Activated naive CD8-positive, alpha-beta T cell treated with anti-CD3 and anti-CD28 coated beads, Interleukin-2, amount 10 ng/mL, durations not matched to agents 7 days and 5 days (primary cell): ENCODE measurements at regions not wholly inside any gene's neighbourhood (a gene's known extent, or its start where the extent isn't known, plus 50 kb on each side); places are given as distances from the start of the nearest gene placed in this dataset.
"Not testable (repeated sequence)": the region's sequence is repeated elsewhere in the genome, so short reads cannot be mapped to it uniquely, and the experiment has no call there.

Experiments used
- ATAC-seq: fragments of 150-1000 bp; cut with Tn5 transposase; one replicate; pipeline ENCODE4 v1.10.0; 2021; ENCODE audit warnings: low read depth, moderate library complexity
- POLR2A ChIA-PET: fragments of 350-600 bp; sonication (Branson Sonifier 250); formaldehyde crosslinking; loops from one replicate; lab custom pipeline; 2021; ENCODE audit warnings: antibody characterized with exemption; lab: Charles Lee
- DNase-seq: peaks from one replicate; pipeline ENCODE4 v3.0.0; 2021
- H3K27ac Mint-ChIP-seq: one replicate; pipeline ENCODE4 v1.8.0; 2022; ENCODE audit warnings: mild to moderate bottlenecking, mixed read lengths
- H3K27me3 Mint-ChIP-seq: one replicate; pipeline ENCODE4 v1.8.0; 2022; ENCODE audit warnings: mild to moderate bottlenecking, moderate library complexity, mixed read lengths
- H3K36me3 Mint-ChIP-seq: one replicate; pipeline ENCODE4 v1.8.0; 2021; ENCODE audit warnings: mild to moderate bottlenecking, mixed read lengths
- H3K4me1 Mint-ChIP-seq: one replicate; pipeline ENCODE4 v1.8.0; 2021; ENCODE audit warnings: mixed read lengths
- H3K4me3 Mint-ChIP-seq: one replicate; pipeline ENCODE4 v1.8.0; 2022; ENCODE audit warnings: mild to moderate bottlenecking, moderate library complexity, mixed read lengths
- H3K9me3 Mint-ChIP-seq: one replicate; pipeline ENCODE4 v1.8.0; 2021; ENCODE audit warnings: mixed read lengths

GRCh38 chr4:1569461-1570151 is 114.5 kb downstream of the FAM53A start:
- H3K27ac Mint-ChIP-seq: no peak overlapping the region
- H3K36me3 Mint-ChIP-seq: no peaks in the 10 kb centered on the region
- ATAC-seq (no peak), DNase-seq (no peak)
- H3K4me3 Mint-ChIP-seq: no peak overlapping the region
- POLR2A ChIA-PET: no interaction called here
- peaks cover 6% of the 10 kb centered on the region for H3K27me3 Mint-ChIP-seq
- H3K9me3 Mint-ChIP-seq: no peaks in the 10 kb centered on the region
- no peaks in the 10 kb centered on the region for H3K4me1 Mint-ChIP-seq

GRCh38 chr4:1568855-1569460 is 115.2 kb downstream of the FAM53A start:
- Mint-ChIP-seq H3K27me3 (peaks cover 4% of the 10 kb centered on the region), H3K27ac (no peak overlapping the region), H3K9me3 (no peaks in the 10 kb centered on the region), H3K4me1 (no peaks in the 10 kb centered on the region), H3K36me3 (no peaks in the 10 kb centered on the region), H3K4me3 (no peak overlapping the region)
- POLR2A ChIA-PET: no interaction called here
- DNase-seq (no peak), ATAC-seq (no peak)

- Mint-ChIP-seq H3K9me3 (no peaks in the 10 kb centered on the region), H3K4me1 (no peaks in the 10 kb centered on the region), H3K4me3 (no peak overlapping the region), H3K27me3 (peaks cover 2% of the 10 kb centered on the region), H3K27ac (no peak overlapping the region), H3K36me3 (no peaks in the 10 kb centered on the region)
- ATAC-seq: no peak
- POLR2A ChIA-PET: no interaction called here
- no peak for DNase-seq
Measured at GRCh38 chr4:1567808-1568581, 116.1 kb downstream of the FAM53A start.

GRCh38 chr4:1567519-1567807 is 116.7 kb downstream of the FAM53A start:
- Mint-ChIP-seq H3K9me3 (no peaks in the 10 kb centered on the region), H3K4me1 (no peaks in the 10 kb centered on the region), H3K27ac (no peak overlapping the region), H3K4me3 (no peak overlapping the region), H3K36me3 (no peaks in the 10 kb centered on the region), H3K27me3 (peaks cover 2% of the 10 kb centered on the region)
- DNase-seq (no peak), ATAC-seq (no peak)
- POLR2A ChIA-PET: no interaction called here

- POLR2A ChIA-PET: no interaction called here
- DNase-seq (no peak), ATAC-seq (no peak)
- H3K9me3 Mint-ChIP-seq: no peaks in the 10 kb centered on the region
- H3K27ac Mint-ChIP-seq: no peak overlapping the region
- no peaks in the 10 kb centered on the region for H3K4me1 Mint-ChIP-seq
- H3K27me3 Mint-ChIP-seq: peaks cover 2% of the 10 kb centered on the region
- H3K4me3 Mint-ChIP-seq: no peak overlapping the region
- H3K36me3 Mint-ChIP-seq: no peaks in the 10 kb centered on the region
Measured at GRCh38 chr4:1566838-1567518, 117.1 kb downstream of the FAM53A start.

GRCh38 chr4:1566301-1566837 is 117.7 kb downstream of the FAM53A start:
- DNase-seq, H3K27ac Mint-ChIP-seq, H3K4me3 Mint-ChIP-seq, POLR2A ChIA-PET, H3K27me3 Mint-ChIP-seq, H3K9me3 Mint-ChIP-seq, ATAC-seq, H3K4me1 Mint-ChIP-seq, H3K36me3 Mint-ChIP-seq: not testable (repeated sequence)

- no peaks in the 10 kb centered on the region for H3K4me1 Mint-ChIP-seq
- POLR2A ChIA-PET: no interaction called here
- peaks cover 2% of the 10 kb centered on the region for H3K27me3 Mint-ChIP-seq
- DNase-seq: no peak
- H3K27ac Mint-ChIP-seq: no peak overlapping the region
- ATAC-seq: no peak
- H3K36me3 Mint-ChIP-seq: no peaks in the 10 kb centered on the region
- H3K9me3 Mint-ChIP-seq: no peaks in the 10 kb centered on the region
- H3K4me3 Mint-ChIP-seq: no peak overlapping the region
Measured at GRCh38 chr4:1565598-1566295, 118.4 kb downstream of the FAM53A start.

- H3K9me3 Mint-ChIP-seq: no peaks in the 10 kb centered on the region
- no peaks in the 10 kb centered on the region for H3K4me1 Mint-ChIP-seq
- DNase-seq: no peak
- no peak overlapping the region for H3K27ac Mint-ChIP-seq
- no peak overlapping the region for H3K4me3 Mint-ChIP-seq
- POLR2A ChIA-PET: no interaction called here
- ATAC-seq: no peak
- H3K27me3 Mint-ChIP-seq: peaks cover 2% of the 10 kb centered on the region
- no peaks in the 10 kb centered on the region for H3K36me3 Mint-ChIP-seq
Measured at GRCh38 chr4:1564535-1565375, 119.4 kb downstream of the FAM53A start.

GRCh38 chr4:1563768-1564485 is 120.2 kb downstream of the FAM53A start:
- Mint-ChIP-seq H3K4me3 (no peak overlapping the region), H3K27ac (no peak overlapping the region), H3K27me3 (peaks cover 2% of the 10 kb centered on the region), H3K36me3 (no peaks in the 10 kb centered on the region), H3K9me3 (no peaks in the 10 kb centered on the region), H3K4me1 (no peaks in the 10 kb centered on the region)
- no peak for DNase-seq
- POLR2A ChIA-PET: no interaction called here
- ATAC-seq: no peak

- H3K4me3 Mint-ChIP-seq: no peak overlapping the region
- DNase-seq (no peak), ATAC-seq (no peak)
- peaks cover 2% of the 10 kb centered on the region for H3K27me3 Mint-ChIP-seq
- POLR2A ChIA-PET: interaction anchor here (0.9 kb wide), 1 partner anchor 40 kb away, joined by 3 read pairs; no protein-coding TSS in a partner anchor
- no peaks in the 10 kb centered on the region for H3K36me3 Mint-ChIP-seq
- no peaks in the 10 kb centered on the region for H3K9me3 Mint-ChIP-seq
- H3K4me1 Mint-ChIP-seq: no peaks in the 10 kb centered on the region
- H3K27ac Mint-ChIP-seq: no peak overlapping the region
Measured at GRCh38 chr4:1563241-1563640, 120.9 kb downstream of the FAM53A start.

GRCh38 chr4:1562771-1563170 is 121.3 kb downstream of the FAM53A start:
- POLR2A ChIA-PET: interaction anchor here (0.9 kb wide), 1 partner anchor 39 kb away, joined by 3 read pairs; no protein-coding TSS in a partner anchor
- Mint-ChIP-seq H3K36me3 (no peaks in the 10 kb centered on the region), H3K27me3 (peaks cover 2% of the 10 kb centered on the region), H3K4me1 (no peaks in the 10 kb centered on the region), H3K27ac (no peak overlapping the region), H3K4me3 (no peak overlapping the region), H3K9me3 (no peaks in the 10 kb centered on the region)
- DNase-seq (no peak), ATAC-seq (no peak)

GRCh38 chr4:1562371-1562770 is 121.7 kb downstream of the FAM53A start:
- Mint-ChIP-seq H3K36me3 (no peaks in the 10 kb centered on the region), H3K4me1 (no peaks in the 10 kb centered on the region), H3K27ac (no peak overlapping the region), H3K9me3 (no peaks in the 10 kb centered on the region), H3K27me3 (peaks cover 2% of the 10 kb centered on the region), H3K4me3 (no peak overlapping the region)
- DNase-seq: no peak
- POLR2A ChIA-PET: interaction anchor here (0.9 kb wide), 1 partner anchor 39 kb away, joined by 3 read pairs; no protein-coding TSS in a partner anchor
- ATAC-seq: no peak
